Fibroblast of mammary gland (primary cell): ENCODE measurements at regions not wholly inside any gene's neighbourhood (a gene's known extent, or its start where the extent isn't known, plus 50 kb on each side); places are given as distances from the start of the nearest gene placed in this dataset.

Experiments used
- DNase-seq: peaks from one replicate; pipeline ENCODE4 v3.0.0-alpha.2; 2010; ENCODE audit warnings: low read depth
- H3K4me3 ChIP-seq: 2 replicates; pipeline ENCODE4 v1.5.1; 2011; ENCODE audit warnings: low read depth, mild to moderate bottlenecking, low read length, moderate library complexity; ENCODE audit not compliant: control insufficient read depth
- CTCF ChIP-seq: conservative IDR thresholded peaks from 2 replicates; pipeline ENCODE4 v1.5.1; 2011; ENCODE audit warnings: low read depth, low read length, inconsistent platforms; ENCODE audit not compliant: control insufficient read depth, insufficient read depth

- H3K4me3 ChIP-seq, result no peak overlapping the region
- TF ChIP-seq CTCF, result no peak
- no peak for DNase-seq
Measured at GRCh38 chr6:106897580-106897979, 76.9 kb downstream of the CD24 start.

- no peak overlapping the region for H3K4me3 ChIP-seq
- DNase-seq, result no peak
- no peak for TF ChIP-seq CTCF
Measured at GRCh38 chr6:106895703-106896040, 78.9 kb downstream of the CD24 start.

- DNase-seq, result peak; percentile 47
- H3K4me3 ChIP-seq, result no peak overlapping the region
- TF ChIP-seq CTCF, result no peak
Measured at GRCh38 chr6:106894978-106895702, 79.4 kb downstream of the CD24 start.

- no peak for DNase-seq
- TF ChIP-seq CTCF, result no peak
- no peak overlapping the region for H3K4me3 ChIP-seq
Measured at GRCh38 chr6:106892186-106892585, 82.3 kb downstream of the CD24 start.

GRCh38 chr6:106890447-106890846 lies 84.1 kb downstream of the CD24 start:
- DNase-seq, result peak; percentile 6
- no peak for TF ChIP-seq CTCF
- H3K4me3 ChIP-seq, result no peak overlapping the region

- TF ChIP-seq CTCF, result no peak
- no peak for DNase-seq
- no peak overlapping the region for H3K4me3 ChIP-seq
Measured at GRCh38 chr6:106889692-106890091, 84.8 kb downstream of the CD24 start.
